Hepatocyte (in vitro differentiated cells): ENCODE measurements at regions not wholly inside any gene's neighbourhood (a gene's known extent, or its start where the extent isn't known, plus 50 kb on each side); places are given as distances from the start of the nearest gene placed in this dataset.

Source experiments
- EZH2phosphoT487 ChIP-seq: fragments of 200-600 bp; sonication (generic); IDR thresholded peaks from one replicate; pipeline ENCODE4 v1.6.1; 2018; ENCODE audit warnings: antibody characterized with exemption, mild to moderate bottlenecking, low read depth, moderate library complexity; ENCODE audit not compliant: unreplicated experiment, severe bottlenecking
- TF ChIP-seq, protein P1 (sequence below): fragments of 200-600 bp; sonication (generic); IDR thresholded peaks from 2 replicates; pipeline ENCODE4 v1.5.1; 2016; ENCODE audit warnings: antibody characterized with exemption, mild to moderate bottlenecking; ENCODE audit not compliant: poor library complexity

DNA sequence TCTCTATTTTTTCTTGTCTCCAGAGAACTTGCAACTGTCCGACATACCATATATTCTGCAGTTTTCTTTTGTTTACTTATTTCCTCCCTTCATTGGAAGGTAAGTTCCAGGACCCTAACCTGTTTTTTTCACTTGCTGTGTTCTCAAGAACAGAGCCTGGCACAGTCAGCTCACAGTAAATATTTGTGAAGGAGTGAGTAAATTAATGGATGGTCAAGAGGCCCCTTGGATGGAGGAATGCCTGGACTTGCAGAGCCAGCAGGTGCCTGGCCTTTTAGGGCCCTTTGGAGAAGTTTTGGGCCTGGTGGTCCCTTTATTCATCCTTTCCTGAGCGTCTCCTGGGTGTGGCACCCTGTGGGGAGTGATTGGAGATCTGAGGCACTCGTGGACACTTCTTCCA, 182.1 kb upstream of the POU3F1 start:
- TF ChIP-seq, protein P1, sequence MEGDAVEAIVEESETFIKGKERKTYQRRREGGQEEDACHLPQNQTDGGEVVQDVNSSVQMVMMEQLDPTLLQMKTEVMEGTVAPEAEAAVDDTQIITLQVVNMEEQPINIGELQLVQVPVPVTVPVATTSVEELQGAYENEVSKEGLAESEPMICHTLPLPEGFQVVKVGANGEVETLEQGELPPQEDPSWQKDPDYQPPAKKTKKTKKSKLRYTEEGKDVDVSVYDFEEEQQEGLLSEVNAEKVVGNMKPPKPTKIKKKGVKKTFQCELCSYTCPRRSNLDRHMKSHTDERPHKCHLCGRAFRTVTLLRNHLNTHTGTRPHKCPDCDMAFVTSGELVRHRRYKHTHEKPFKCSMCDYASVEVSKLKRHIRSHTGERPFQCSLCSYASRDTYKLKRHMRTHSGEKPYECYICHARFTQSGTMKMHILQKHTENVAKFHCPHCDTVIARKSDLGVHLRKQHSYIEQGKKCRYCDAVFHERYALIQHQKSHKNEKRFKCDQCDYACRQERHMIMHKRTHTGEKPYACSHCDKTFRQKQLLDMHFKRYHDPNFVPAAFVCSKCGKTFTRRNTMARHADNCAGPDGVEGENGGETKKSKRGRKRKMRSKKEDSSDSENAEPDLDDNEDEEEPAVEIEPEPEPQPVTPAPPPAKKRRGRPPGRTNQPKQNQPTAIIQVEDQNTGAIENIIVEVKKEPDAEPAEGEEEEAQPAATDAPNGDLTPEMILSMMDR, result no peak
- no peak for TF ChIP-seq EZH2phosphoT487
